NCI-H2171 (cell line): ENCODE measurements at regions not wholly inside any gene's neighbourhood (a gene's known extent, or its start where the extent isn't known, plus 50 kb on each side); places are given as distances from the start of the nearest gene placed in this dataset.
"Not testable (repeated sequence)": the region's sequence is repeated elsewhere in the genome, so short reads cannot be mapped to it uniquely, and the experiment has no call there.

ENCODE experiments used
- DNase-seq: peaks from one replicate; lab custom pipeline; 2025; lab: John Stamatoyannopoulos, UW

- DNase-seq: no peak
Observed at GRCh38 chr3:27630885-27631284, 91.2 kb downstream of the EOMES start.

GRCh38 chr3:27629366-27629765, 92.8 kb downstream of the EOMES start:
- no peak for DNase-seq

DNA sequence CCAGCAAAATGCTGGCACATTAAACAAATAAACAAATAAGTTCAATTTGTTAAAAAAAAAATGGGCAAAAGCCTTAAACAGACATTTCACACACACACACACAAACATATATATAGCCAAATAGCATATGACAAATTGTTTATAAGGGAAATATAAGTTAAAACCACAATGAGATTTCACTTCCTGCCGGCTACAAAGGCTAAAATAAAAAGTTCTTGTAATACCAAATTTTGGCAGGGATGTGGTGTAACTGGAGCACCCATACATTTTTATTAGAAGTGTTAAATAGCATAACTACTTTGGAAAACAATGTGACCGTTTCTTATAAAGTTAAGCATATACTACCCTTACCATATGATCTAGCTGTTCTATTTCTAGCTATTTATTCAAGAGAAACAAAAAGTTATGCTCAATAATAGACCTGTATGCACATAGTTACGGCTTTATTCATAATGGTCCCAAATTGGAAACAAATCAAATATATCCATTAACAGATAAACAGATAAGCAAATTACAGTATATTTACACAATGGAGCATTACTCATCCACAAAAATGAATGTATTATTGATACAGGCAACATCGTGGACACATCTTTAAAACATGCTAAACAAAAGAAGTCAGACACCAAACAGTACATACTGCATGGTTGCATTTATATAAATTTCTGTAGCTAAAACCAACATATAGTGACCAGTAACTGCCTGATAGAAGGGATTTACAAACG, 93.9 kb downstream of the EOMES start:
- DNase-seq: no peak

DNA sequence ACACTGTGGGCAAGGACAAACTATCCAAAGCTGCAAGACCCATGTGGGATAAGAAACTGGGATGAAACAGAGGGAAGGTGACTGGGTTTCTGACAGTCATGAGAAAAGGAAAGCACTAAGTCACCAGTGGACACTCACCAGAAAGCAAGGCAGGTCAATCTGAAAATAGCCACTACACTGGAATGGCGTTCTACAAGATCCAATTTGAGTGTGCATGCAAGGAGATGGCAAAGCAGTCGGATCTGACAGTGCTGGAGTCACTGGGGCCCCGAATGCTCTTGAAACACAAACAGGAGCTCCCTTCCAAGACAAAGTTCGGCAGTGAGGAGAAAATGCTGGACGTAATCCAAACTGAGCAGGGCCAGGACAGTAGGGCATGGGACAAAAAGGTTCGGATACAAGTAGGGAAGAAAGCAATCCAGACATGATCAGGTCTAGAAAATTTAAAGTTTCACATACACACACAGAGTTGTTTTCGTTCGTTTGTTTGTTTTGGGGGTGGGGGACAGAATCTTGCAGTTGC, 95.5 kb downstream of the EOMES start:
- DNase-seq: no peak

DNA sequence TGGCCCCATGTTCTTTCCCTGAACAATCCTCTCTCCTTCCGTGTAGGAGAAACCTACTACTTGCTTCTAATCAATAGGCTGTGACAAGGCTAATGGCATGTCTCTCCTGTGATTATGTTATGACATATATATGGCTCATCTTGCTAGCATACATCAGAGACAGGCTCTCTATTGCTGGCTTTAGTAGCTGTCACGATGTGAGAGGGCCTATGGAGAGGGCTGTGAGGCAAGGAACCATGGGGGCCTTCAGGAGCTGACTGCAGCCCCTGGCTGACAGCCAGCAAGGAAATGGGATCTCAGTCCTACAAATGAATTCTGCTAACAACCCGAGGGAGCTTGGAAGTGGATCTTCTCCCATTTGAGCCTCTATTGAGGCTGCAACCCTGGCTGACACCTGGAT, 96.3 kb downstream of the EOMES start:
- no peak for DNase-seq

DNA sequence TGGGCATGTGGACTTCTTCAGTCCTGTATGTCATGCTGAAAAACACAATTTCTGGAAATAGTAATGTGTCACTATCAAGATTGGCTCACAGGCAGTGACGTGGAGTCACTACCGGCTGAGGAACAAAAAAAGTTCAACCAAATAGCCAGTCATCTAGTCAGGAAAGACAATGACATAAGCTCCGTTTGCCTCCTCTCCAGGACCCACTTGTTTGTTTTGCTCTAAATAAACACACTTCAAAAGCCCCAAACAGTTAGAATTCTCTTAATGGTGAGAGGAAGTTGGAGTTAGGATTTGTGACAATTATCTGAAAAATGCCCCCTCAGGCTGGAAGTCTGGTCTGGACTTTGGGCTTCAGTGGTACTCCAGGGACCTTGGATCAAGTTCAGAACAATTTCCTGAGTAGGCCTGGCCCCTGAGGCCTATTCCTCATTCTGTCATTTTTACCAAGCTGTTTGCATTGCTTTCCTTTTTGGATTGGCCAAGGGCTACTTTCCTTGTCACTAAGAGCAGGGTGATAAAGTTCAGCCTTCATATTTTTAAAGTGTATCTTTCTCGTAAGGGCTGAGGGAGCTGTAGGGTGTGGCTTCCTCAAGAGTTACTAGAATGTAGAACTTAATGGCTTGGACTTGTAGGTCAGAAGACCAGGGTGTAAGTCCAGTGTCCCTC, 98.9 kb downstream of the EOMES start:
- no peak for DNase-seq

DNA sequence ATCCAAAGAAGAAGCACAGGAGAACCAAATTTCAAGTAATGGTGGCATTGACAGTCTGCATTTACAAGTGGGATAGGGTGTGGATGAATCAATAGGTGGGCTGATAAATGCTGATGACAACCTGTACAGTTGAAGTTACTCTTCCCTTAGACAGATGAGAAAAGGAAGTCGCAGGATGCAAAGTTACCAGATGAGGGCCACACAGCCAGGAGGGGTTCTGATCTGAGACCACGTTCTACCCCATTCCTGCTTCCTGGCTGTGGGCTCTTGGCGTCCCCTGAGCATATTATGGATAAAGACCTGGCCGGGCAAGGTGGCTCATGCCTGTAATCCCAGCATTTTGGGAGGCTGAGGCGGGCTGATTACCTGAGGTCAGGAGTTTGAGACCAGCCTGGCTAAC, 104.6 kb downstream of the EOMES start:
- no peak for DNase-seq

GRCh38 chr3:27616031-27616430, 106.1 kb downstream of the EOMES start:
- no peak for DNase-seq

DNA sequence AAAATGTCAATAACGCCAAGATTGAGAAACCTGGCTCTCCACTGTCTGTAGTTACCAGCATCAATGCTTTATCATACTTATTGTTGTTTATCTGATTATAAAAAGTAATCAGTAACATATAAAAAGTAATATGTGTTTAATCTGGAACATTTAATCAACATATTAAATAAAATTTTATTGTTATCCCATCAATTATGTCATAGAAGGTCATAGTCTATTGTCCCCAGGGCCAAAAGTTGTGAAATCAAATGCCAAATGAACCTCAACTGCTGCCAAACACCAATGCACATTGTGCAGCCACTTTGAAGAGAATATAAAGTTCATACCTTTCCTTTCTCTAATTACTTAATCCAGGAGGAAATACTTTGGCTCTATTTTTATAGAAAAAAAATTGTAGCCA, 106.6 kb downstream of the EOMES start:
- DNase-seq: no peak

DNA sequence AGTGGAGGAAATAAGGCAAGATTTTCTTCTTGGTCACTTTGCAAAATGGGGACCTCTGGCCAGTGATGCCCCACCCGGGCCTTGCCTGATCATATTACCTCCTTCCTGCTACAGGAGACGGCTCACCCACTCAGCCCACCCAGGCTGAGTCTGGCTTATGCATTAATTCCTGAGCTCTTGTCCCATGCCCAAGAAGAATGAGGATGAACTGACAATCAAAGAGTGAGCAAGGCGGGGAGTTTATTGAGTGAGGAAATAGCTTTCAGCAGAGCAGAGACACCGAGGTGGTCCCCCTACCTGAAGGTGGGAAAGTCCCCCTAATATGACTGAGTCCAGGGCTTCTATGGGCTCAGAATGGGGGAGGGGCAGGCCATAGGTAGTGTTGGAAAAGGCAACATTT, 107.5 kb downstream of the EOMES start:
- DNase-seq: no peak

DNA sequence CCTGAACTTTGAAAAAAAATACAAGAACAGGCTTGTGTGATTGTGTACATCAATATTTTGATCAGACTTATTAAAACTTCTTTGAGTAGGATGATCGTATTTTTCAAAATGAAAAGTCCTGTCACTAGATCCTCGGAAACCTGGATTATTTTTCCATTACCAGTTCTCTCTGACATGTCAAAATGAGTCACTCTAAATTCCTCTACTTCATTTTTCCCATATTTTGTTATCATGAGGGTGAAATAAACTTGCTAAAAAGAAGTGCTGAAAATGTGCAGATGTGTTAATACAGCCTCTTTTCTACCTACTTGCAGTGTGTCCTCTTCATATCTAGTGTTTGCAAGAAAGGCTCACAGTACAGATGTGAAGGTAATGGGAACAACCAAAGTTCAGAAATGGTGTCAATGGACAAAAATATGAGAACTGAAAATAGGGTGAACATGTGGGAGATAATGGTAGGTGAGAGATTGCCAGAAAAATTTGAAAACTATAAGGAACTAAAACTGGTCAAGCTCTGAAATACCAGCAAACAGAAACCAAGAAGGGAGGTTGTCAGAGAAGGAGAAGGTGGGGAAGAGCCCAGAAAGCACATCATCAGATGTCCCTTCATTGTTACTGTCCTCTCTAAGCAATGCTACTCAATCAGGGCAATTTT, 108.2 kb downstream of the EOMES start:
- no peak for DNase-seq

- no peak for DNase-seq
Observed at GRCh38 chr3:27610800-27611525, 111.2 kb downstream of the EOMES start.

DNA sequence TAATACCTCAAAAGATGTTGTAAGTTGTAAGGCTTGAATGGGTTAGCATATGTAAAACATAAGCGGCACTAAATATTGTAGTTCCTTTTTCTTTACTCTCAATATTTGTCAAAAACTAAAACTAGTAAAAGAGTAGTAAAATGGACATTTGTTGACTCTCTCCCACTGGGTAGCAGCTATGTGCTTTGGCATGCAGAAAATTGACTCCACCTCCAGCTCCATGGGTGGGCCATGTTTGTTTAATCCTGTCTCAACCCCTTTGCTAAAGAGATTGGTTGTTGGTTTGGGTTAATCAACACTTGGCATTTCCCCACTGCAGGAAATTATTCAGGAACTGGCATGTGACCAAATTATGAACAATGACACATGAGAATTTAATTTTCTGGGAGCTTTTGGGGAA, 114.8 kb downstream of the EOMES start:
- no peak for DNase-seq

GRCh38 chr3:27606537-27606936, 115.6 kb downstream of the EOMES start:
- no peak for DNase-seq

DNA sequence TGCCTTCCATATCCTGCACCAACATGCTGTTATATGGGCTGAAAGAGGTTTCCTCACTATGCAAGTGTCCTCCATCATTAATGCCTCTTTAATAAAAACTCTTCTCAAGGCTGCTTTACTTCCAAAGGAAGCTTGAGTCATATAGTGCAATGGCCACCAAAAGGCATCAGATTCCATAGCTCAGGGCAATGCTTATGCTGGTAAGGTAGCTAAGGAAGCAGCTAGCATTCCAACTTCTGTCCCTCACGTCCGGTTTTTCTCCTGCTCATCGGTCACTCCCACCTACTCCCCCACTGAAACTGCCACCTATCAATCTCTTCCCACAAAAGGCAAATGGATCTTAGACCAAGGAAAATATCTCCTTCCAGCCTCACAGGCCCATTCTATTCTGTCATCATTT, 117.1 kb upstream of the SLC4A7 start:
- DNase-seq: not testable (repeated sequence)

DNA sequence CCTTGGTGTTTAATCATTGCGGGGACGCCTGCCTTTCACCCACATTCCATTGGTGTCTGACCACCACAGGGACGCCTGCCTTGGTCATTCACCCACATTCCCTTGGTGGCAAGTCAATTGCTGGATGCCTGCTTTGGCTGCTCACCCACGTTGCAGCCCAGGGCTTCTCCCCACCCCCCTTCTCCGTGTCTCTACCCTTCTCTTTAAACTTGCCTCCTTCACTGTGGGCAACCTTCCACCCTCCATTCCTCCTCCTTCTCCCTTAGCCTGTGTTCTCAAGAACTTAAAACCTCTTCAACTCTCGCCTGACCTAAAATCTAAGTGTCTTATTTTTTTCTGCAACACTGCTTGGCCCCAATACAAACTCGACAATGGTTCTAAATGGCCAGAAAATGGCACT, 115.6 kb upstream of the SLC4A7 start:
- DNase-seq: not testable (repeated sequence)

DNA sequence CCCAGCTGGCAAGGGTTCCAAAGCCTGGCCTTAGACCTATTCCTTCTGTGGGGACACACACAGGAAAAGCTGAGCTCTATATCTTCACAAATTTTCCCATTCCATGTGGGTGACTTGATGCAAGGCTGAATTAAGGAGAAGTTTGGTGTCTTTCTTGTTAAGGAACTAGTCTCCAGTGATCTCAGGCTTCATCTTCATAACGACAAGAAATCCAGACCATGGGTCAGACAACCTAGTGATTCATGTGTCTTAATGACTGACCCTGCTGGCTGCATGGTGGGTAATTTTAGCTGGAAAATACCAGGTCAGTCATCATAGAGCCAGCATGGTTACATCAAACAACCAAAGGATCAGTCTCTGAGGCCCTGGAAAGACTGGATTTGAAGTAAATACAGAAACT, 112.7 kb upstream of the SLC4A7 start:
- no peak for DNase-seq

GRCh38 chr3:27596334-27596841, 112.2 kb upstream of the SLC4A7 start:
- DNase-seq: no peak

- DNase-seq: no peak
Observed at GRCh38 chr3:27594096-27594690, 110.0 kb upstream of the SLC4A7 start.

- DNase-seq: no peak
Observed at GRCh38 chr3:27593173-27593572, 109.0 kb upstream of the SLC4A7 start.

- DNase-seq: no peak
Observed at GRCh38 chr3:27591312-27592210, 107.4 kb upstream of the SLC4A7 start.
